Inflammatory macrophage treated with lipopolysaccharide for 4 hours (primary cell): ENCODE measurements at regions not wholly inside any gene's neighbourhood (a gene's known extent, or its start where the extent isn't known, plus 50 kb on each side); places are given as distances from the start of the nearest gene placed in this dataset.

Experiments
- DNase-seq: peaks from one replicate; pipeline ENCODE4 v3.0.0-alpha.2; 2020

DNA sequence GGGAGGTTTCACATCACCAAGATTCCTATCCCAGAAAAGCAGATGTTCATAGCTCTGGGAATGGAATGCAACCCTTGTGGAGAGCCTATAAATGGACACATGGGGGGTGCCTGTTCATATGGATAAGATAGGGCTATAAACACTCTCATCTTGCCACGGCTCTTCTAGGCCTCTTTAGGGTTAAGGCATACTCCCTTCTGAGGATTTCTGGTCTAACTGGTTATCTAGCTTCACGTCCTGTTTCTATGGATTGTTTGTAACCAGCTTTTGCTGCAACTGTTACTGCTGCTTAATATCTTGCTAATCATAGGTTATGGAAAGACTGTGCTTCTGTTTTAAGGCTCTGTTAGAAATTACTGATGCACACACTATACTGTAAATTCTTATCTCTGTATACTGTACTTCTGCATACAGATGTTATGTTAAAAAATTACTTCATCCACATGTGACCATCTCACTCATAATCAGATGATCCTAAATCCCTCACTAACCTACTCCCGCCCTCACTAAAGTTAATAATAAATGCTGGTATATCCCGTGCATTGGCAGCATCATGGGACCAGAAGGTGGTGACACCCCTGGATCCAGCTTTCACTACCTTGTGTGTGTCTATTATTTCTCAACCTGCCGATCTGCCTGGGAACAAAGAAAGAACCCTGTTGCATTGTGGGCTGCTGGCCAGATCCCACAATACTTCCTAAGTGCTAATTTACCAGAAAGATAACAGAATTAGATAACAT lies 68.7 kb downstream of the PRKAB2 start:
- peak; percentile 59 for DNase-seq

DNA sequence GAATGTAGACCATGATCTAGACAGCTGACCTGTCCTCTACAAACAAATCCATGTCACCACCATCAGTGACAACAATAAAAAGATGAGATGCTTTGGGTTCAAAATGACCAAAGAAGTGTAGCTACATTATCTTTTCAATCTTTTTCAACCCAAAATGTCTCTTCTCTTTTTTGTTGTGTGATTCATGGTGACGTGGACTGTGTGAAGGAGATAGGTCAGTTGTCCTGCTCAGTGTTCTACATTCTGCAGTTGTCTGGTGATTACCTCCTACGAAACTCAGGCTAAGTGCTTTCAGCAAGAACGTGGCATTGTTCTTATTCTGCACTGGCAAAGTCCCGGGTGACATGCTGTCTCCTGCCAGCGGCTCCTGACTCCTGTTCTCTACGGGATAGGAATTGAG lies 73.1 kb downstream of the PRKAB2 start:
- no peak for DNase-seq

DNA sequence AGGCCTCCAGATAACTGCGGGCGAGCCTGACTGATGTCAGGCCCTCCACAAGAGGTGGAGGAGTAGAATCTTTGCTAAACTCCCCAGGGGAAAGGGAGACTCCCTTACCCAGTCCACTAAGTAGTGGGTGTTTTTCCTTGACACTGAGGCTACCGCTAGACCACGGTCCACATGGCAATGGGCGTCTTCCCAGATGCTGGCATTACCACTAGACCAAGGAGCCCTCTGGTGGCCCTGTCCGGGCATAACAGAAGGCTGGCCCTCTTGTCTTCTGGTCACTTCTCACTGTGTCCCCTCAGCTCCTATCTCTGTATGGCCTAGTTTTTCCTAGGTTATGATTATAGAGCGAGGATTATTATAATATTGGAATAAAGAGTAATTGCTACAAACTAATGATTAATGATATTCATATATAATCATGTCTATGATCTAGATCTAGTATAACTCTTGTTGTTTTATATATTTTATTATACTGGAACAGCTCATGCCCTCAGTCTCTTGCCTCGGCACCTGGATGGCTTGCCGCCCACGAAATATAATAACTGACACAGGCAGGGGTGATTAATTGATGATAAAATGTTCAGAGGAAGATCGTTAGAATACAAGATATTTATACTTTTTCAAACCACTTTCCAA lies 73.8 kb downstream of the PRKAB2 start:
- peak; percentile 27 for DNase-seq

DNA sequence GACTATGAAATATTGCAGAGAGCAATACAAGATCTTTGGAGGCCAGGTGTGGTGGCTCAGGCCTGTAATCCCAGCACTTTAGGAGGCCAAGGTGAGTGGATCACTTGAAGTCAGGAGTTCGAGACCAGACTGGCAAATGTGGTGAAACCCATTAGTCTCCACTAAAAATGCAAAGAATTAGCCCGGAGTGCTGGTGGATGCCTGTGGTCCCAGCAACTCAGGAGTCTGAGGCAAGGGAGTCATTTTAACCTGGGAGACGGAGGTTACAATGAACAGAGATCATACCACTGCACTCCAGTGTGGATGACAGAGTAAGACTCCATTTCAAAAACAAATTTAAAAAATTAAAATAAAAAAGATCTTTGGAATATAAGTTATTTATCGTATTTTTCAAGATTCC lies 76.6 kb downstream of the PRKAB2 start:
- no peak for DNase-seq

DNA sequence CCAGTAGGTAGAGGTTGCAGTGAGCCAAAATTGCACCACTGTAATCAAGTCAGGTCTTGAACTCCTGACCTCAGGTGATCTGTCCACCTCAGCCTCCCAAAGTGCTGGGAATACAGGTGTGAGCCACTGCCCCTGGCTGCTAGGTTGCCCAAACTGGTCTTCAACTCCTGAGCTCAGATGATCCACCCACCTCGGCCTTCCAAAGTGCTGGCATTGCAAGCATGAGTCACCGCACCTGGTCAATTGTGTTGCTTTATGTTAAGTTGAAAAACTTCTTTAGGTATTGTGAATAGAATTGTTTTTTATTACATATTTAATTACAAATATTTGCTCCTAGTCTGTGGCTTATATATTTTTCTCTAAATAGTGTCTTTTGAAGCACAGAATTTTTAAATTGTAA lies 80.5 kb downstream of the PRKAB2 start:
- DNase-seq = no peak

DNA sequence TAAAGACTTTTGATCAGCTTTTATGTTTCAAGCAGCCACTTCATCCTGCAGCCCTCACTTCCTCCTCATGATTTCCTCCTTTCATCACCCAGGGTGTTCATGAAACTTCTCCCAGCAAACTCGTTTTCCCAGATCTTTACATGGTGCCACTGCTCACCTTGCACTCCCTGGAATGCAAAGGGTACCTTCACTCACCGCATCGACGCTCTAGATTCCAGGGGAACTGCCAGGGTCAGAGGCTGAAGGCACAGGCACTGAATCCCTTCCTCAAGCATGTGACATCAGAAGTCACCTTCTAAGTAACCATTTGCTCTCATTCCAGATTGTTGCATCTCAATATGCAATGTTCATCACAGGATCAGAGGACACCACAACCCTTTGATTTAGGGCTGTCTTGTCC lies 82.8 kb downstream of the PRKAB2 start:
- DNase-seq = no peak

DNA sequence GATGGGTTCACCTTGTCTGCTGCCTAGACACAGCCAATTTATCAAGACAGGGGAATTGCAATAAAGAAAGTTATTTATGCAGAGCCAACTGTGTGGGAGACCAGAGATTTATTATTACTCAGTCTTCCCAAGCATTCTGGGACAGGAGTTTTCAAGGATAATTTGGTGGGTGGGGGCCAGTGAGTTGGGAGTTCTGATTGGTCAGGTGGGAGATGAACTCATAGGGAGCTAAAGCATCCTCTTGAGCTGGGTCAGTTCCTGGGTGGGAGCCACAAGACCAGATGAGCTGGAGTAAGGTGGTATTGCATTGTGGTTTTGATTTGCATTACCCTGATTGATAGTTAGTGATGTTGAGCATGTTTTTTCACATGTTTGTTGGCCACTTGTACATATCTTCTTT lies 86.1 kb downstream of the PRKAB2 start:
- DNase-seq = no peak

DNA sequence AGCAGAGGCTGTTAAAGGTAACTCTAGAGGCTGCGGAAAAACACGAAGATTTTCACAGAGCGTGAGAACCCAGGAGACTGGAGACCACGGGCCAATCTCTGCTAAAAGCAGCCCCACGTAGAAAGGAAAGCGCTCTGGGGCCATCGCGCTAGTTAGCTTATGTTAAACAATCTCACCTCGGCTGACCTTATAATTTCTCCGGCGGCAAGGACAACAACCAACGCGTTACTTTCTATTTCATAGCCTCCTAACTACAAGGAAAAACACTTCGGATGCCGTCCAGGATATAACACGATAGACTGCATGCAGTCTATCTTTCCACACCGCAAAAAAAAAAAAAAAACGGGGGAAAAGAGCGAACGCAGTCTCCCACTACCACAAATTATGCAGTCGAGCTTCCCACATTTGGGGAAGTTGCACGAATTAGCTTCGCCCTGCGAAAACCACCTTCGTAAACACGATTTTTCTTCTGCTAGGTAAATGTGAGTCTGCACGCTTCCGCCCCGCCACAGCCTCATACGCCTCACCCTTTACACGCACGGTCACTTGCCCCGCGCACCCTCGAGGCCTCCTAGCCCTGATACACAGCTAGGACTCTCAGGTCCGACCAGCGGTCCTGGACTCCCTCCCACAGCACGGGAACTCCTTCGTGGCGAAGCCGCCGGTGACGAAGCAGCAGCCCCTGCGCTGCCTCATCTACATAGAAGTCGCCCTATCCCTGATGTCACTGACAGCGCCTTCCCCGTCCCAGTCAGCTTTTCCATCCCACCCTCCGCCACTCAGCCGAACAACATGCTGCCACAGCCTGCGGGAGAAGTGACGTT lies 87.8 kb downstream of the PRKAB2 start:
- peak; percentile 83 for DNase-seq

DNA sequence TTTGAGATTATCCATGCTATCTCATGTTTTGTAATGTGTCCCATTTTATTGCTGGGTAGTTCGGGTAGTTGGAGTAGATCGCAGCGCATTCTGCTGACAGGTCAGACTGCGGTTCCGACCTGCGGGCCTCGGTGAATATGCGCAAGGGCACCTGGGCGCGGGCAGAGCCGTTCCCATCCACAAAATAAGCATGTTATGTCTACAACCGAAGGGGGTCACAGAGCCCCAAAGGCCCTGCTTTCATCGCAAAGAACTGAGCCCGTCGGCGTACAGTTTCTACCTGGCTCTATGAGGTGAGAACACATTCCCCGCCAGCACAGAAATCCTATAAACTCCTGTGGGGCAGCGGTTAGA lies 88.4 kb downstream of the PRKAB2 start:
- no peak for DNase-seq

DNA sequence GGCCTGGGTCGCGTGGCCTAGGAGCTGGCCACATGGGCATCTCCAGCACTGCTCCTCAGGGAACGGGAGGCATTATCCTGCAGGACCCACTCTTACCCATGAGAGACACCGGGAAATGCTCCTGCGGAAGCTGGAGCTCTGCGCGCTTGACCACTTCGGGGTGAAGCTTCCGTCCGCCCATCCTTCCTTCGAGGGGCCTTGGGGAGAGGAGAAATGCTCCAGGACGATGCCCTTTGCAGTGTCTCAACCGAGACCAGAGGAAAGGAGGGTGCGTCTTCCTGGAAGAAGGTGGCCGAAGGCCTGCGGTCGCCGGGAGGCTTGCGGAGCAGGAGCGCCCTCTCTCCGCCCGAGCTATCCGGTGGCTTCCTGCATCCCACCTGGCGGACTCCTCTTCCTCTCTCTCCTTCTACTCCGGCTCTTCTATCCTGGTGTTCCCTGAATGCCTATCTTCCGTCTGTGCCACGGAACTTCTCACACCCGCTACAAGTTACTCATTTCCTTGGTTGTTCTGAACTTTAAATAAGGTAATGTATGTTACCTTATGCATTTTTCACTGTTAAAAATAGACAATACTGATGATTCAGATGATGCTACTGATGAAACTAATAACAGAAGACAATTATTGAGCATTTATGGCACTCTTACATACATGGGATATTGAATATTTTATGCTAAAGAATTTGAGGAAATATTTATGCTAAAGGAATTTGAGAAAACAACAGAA lies 91.4 kb downstream of the PRKAB2 start:
- DNase-seq = no peak

DNA sequence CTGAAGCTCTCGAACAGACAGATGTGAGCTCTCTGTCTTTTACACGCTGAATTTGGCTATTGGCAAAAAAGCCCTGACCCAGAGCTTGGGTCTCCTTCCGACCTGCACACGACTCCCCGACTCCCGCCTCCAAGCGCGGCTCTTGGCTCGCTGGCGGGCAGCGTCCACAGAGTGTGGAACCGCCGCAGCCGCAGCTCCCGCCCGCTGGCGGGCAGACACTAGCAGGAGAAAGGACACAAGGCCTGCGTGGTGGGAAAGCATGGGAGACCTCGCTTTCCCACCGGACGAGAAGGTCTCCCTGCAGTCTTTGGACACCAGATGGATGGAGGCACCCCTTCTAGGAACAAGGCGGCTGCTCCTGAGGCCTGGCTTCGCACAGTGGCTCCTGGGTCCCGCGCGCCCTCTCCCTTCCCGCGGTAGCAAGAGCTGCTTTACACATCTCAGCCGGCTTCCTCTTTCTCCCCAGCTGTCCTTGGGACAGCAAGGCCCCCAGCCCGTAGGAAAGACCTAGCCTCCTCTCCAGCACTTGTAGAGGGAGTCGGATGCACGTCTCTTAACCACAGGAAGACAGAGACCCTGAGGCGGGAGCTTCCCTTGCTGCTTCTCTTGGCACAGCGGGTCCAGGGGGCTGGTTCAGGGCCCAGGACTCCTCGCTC lies 92.1 kb downstream of the PRKAB2 start:
- DNase-seq = no peak

DNA sequence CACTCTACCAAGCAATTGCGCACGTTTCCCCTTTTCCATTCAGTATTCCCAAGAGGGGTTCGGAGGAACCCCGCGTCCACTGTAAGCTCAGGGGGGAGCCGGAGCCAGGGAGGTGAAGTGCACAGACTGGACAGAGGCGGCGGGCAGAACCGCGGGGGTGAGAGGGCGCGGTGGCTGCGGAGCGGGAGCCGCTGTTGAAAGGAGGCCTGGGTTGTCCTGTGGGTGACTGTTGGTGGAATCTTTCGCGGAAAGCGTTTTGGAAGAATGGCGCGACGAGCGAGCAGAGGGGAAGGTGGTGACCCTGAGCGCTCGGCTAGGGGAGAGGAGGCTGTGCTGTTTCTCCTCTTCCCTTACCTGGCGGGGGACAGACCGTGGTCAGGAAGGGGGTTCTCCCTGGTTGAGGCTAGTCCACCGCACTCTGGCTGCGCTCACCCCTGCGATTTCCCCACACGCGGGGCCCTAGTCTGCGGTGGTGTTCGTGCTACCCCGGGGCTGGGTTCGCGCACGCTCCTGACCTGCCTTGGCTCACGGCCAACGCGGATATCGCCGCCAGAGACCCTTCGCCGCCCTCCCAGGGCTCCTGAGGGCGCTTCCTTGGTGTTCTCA lies 92.8 kb downstream of the PRKAB2 start:
- no peak for DNase-seq

DNA sequence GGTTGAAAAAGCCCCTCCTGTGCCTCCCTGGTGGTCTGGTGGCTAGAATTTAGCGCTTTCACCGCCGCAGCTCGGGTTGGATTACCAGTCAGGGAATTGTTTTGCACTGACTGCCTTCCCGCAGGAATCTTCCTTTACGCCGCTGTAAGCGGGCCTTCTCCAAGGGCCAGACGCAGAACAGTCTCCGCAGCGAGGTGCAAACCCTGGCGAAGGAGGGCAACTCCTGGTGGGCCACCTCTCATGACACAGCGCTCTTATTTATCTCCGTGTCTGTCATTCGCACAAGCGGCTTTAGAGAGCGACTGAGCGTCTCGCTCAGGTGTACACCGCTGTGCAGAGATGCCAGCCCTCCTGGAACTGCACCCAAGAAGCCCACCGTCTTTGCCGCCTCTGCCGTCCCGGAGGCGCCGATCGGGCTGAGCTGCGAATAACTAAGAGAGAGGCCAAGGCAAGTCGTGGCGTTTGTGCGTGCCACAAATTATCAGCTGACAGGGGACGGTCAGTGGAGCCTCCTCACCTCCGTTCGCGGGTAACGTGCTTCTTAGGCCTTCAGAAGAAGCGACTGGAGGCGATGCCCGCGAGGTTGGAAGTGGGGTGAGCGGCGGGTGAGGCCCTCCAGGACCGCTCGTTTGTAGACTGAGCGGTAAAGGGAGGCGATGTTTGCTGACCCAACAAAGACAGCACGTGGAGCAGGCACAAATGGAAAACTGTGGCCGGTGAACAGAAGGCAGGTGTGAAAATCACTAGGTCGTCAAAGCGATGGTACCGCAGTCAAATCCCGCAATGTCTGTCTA lies 93.5 kb downstream of the PRKAB2 start:
- no peak for DNase-seq

DNA sequence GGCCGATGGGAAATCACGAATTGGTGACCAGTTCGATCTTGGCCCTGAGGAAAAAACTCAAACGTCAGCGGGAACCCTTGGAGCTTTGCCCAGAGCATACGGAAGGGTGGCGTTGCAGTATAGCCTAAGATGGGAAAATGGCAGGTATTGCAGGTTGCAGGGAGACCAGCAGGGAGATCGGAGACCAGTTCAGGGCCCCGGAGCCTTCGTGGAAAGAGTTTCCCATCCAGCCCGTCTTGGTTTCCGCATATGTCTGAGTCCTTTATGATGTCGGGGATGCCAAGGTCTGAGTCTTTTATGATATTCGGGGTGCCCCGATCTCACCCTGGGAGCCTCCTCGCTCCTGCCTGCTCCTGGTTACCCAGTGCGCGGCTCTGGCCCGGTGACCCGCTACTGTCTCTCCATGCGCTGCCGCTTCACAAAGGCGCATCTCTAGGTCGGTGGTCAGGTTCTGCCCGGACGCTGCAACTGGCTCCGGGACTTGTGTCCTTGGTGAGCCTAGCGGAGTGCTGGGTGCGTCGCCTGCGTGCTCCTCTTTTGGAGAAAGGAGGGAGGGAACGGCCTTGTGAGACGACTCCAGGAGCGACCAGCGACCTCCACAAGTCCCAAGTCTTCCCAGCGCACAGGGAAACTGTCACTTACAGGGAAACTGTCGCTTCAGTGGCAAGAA lies 94.2 kb downstream of the PRKAB2 start:
- no peak for DNase-seq

DNA sequence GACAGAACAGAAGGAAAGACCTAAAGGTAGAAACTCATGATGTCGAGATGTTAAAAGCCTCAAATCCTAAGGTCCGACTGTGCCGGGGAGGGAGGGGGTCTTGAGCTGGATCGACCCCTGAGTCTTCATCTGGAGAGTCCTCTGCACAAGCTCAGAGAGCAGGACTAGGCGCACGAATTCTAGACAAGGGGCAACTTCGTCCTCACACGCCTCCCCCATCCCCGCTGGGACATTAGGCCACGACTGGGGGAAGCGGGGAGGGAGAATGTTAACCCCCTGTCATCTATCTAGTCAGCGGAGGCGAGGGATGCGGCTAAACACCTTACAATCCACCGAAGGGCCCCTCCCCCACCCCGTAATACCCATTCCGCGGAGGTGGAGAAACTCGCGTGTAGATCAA lies 94.7 kb downstream of the PRKAB2 start:
- no peak for DNase-seq

DNA sequence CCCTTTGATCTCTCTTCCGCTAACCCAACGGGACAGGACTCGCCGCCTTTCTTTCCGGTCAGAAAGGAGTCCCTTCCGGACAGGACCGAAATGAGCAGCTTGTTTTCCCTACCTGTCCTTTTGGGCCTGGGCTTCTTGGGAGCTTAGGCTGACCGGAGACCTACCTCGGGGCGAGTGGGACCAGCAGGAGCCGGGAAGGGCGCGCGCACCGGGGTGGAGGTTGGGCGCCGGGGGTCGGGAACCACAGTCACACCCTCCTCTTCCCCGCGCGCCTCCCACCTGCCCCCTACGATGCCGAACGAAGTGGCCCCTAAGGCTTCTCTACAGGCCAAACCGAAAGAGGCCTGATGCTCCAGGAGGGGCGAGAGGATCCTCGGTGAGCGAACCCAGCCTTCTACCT lies 95.2 kb downstream of the PRKAB2 start:
- no peak for DNase-seq

DNA sequence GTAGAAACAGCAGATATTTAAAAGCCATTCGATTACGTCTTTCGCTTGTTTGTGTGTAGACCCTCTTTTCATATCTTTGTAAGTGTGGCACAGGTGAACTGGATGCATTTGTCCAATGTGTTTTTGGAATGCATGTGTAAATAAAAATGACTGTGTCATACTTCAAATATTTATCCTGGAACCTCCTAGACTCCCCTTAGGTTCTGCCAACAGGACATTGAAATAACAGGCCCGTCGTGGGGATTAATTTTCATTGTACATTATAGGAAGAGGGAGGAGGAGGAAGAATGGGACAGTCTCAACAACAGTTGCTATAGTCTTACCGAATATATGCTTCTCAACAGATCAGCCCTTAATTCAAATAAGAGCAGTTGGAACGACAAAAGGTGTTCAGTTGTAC lies 95.8 kb downstream of the PRKAB2 start:
- no peak for DNase-seq

DNA sequence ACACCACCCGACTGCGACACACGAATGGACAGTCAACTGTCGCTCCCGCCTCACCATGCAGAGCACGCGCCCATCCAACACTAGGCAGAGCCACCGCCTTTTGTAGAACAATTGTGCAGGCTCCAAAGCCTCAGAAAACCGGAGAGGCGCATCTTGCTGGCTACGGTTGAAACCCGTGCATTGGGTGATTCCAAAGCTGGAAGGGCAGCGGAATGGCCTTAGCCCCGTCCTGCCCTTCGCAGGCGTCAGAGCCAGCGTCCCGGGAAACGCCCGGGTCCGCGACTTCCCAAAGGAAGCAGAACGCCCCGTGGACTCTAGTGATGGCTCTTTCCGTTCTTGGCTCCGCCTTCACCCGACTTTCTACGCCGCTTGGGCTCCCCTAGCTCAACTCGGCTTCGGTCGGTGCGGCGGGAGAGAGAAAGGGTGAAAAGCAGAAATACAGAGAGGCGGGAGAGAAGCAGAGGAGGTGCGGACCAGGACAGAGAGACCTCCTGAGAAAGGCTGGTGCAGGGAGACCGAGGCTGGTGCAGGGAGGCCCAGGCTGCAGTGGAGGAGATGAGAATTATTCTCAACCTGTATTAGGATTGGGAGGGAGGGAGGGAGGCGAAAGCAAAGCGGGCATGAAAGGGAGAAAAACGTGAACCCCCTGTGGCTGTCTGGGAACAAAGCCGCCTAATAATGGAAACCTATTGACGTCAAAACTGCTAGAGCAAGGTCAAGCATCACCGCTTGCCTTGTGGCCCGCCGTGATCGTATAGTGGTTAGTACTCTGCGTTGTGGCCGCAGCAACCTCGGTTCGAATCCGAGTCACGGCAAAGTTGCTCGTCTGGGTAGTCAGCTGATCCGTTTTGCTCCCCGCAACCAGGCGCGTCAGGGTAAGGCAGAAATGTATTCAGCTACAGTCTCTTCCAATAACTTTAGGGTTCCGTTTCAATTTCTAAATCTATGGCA lies 99.5 kb downstream of the PRKAB2 start:
- no peak for DNase-seq

DNA sequence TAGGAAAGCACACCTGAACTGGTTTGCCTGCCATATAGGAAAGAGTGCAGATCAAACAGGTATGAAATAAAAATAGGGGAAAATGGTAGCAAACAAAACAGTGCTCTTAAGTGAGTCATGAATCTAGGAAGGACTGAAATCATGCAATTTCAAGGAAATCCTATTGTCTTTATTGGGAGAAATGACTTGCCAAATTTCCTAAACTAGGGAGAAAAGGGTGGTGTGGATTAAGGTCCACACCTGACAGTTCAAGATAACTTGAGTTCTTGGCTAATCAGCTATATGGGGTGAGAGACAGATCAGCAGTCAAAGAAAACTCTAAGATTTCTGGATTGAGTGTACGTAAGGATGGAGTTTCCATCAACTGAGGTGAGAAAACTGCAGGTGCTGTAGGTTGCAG lies 101.1 kb downstream of the PRKAB2 start:
- DNase-seq = no peak

DNA sequence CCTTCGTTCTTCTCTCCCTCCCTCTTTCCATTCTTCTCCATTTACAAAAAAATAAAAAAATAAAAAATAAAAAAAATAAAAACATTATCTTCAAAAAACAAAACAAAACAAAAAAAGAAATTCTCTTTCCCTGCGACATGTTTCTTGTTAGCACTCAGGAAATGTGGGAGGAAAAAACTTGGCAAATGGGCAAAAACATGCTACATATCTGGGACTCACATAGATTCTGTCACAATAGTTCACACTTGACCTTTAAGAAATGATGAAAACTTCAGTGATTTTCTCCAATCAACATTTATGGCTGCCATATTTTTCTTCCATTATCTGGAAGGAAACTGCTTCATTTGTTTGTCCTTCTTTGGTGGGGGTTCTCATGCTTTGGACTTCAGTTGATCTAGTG lies 109.3 kb downstream of the PRKAB2 start:
- no peak for DNase-seq
